Upper lobe of left lung (tissue), 6 donors: ENCODE measurements at regions not wholly inside any gene's neighbourhood (a gene's known extent, or its start where the extent isn't known, plus 50 kb on each side); places are given as distances from the start of the nearest gene placed in this dataset.

Source experiments
- ATAC-seq, 2 donors: fragments of 200-7000 bp; cut with Tn5 transposase; one replicate each; pipeline ENCODE4 v1.9.1; 2022; ENCODE audit warnings: mild to moderate bottlenecking in 2 of 2, moderate library complexity in 2 of 2; ENCODE audit not compliant: low FRiP score in 2 of 2
- DNase-seq, 2 donors: peaks; one replicate each; pipeline ENCODE4 v3.0.0-alpha.2; 2019 to 2020
- H3K27ac ChIP-seq, 4 donors: fragments of 200-600 bp; sonication (generic); one replicate each; pipeline ENCODE4 v1.5.1; 2016 to 2019
- H3K27me3 ChIP-seq, 4 donors: fragments of 200-600 bp; sonication (generic); one replicate each; pipeline ENCODE4 v1.5.1; 2017 to 2019
- H3K36me3 ChIP-seq, 4 donors: fragments of 200-600 bp; sonication (generic); one replicate each; pipeline ENCODE4 v1.5.1; 2016 to 2019
- H3K4me1 ChIP-seq, 4 donors: fragments of 200-600 bp; sonication (generic); one replicate each; pipeline ENCODE4 v1.5.1; 2018 to 2019
- H3K4me3 ChIP-seq, 4 donors: fragments of 200-600 bp; sonication (generic); one replicate each; pipeline ENCODE4 v1.5.1; 2017 to 2019; ENCODE audit warnings: mild to moderate bottlenecking in 2 of 4, moderate library complexity in 1 of 4
- H3K9me3 ChIP-seq, 4 donors: fragments of 200-600 bp; sonication (generic); one replicate each; pipeline ENCODE4 v1.5.1; 2018 to 2019
- CTCF ChIP-seq, 6 experiments: fragments of 450-650 bp in 4 of 6; fragments of 200-600 bp in 2 of 6; sonication (generic) in 2 of 6; IDR thresholded peaks; one replicate each; pipeline ENCODE4 v1.5.1; 2016 to 2019; ENCODE audit warnings: antibody characterized with exemption in 6 of 6
- EP300 ChIP-seq, 4 donors: sonication (generic); formaldehyde crosslinking; IDR thresholded peaks; one replicate each; pipeline ENCODE4 v1.5.1; 2017; ENCODE audit warnings: antibody characterized with exemption in 4 of 4, control low read depth in 2 of 4
- POLR2A ChIP-seq, 4 donors: fragments of 450-650 bp; IDR thresholded peaks; one replicate each; pipeline ENCODE4 v1.5.1; 2016 to 2017; ENCODE audit warnings: antibody characterized with exemption in 4 of 4, mild to moderate bottlenecking in 2 of 4
- POLR2AphosphoS5 ChIP-seq, 2 donors: sonication (generic); formaldehyde crosslinking; IDR thresholded peaks; one replicate each; pipeline ENCODE4 v1.5.1; 2017; ENCODE audit warnings: antibody characterized with exemption in 2 of 2
- WGBS, 2 donors: methylation state at CpG; one replicate each; pipeline ENCODE4 v1.1.5; 2017 to 2018; 5-methylcytosine and 5-hydroxymethylcytosine counted together
- donor health status: DM: no; HTN: no; CAD: no; lungs with moderate emphysema.
- donor health status: DM: no; HTN: yes; CAD: no; lungs with severe emphysema.

DNA sequence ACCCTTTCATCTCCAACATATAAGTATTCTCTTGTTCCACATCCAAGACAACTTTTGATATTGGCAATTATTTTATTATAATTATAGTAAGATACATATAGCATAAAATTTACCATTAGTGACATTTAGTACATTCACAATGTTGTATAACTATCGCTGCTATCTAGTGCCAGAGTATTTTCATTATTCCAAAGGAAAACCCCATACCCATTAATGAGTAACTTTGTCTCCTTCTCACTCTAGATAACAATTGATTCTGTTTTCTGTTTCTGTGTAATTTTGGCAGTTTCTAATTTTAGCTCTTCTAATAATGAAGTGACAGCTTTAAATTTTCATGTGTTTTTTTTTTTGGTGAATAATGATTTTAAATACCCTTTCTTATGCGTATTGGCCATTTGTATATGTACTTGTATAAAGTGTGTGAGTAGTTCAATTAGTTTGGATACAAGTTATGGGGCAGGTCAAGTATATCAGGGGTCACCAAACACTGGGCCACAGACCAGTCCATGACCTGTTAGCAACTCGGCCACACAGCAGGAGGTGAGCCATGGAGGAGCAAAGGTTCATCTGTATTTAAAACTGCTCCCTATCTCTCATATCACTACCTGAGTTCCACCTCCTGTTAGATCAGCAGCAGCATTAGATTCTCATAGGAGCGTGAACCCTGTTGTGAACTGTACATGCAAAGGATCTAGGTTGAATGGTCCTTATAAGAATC lies 97.2 kb upstream of the SYT1 start:
- Histone ChIP-seq H3K36me3 (no peaks in the 10 kb centered on the region), H3K27ac (no peak overlapping the region), H3K4me1 (no peaks in the 10 kb centered on the region), H3K27me3 (no peaks in the 10 kb centered on the region), H3K9me3 (no peaks in the 10 kb centered on the region), H3K4me3 (no peak overlapping the region)
- DNase-seq (no peak), ATAC-seq (no peak)
- TF ChIP-seq POLR2A (IDR thresholded peaks at IDR 0.05) (no peak), POLR2AphosphoS5 (IDR thresholded peaks at IDR 0.05) (no peak), EP300 (IDR thresholded peaks at IDR 0.05) (no peak), CTCF (IDR thresholded peaks at IDR 0.05) (no peak)
- 82 to 90% methylated on average over 4 of the region's 4 CpGs for WGBS, 2 donors

DNA sequence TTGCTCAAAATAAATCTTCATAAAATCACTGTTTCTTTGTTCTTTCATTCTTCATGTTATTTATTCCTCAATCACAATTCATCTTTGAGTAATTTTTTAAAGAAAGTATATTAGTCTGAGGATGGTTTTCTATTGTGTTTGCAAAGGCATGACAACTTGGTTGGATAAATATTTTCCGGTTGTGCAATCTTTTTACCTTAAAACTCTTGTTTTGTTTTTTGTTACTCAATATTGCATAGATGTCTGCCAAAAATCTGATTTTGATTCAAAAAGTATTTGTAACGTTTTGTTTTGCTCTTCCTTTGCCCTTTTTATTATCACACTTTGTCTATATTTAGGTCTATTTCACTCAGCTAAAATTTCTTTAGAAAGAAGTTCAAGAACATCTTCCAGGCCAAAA lies 86.2 kb upstream of the SYT1 start:
- TF ChIP-seq EP300 (IDR thresholded peaks at IDR 0.05) (no peak), POLR2AphosphoS5 (IDR thresholded peaks at IDR 0.05) (no peak), CTCF (IDR thresholded peaks at IDR 0.05) (no peak), POLR2A (IDR thresholded peaks at IDR 0.05) (no peak)
- Histone ChIP-seq H3K9me3 (no peaks in the 10 kb centered on the region), H3K4me3 (no peak overlapping the region), H3K4me1 (no peaks in the 10 kb centered on the region), H3K36me3 (no peaks in the 10 kb centered on the region), H3K27ac (no peak overlapping the region), H3K27me3 (no peaks in the 10 kb centered on the region)
- DNase-seq = no peak
- 58 to 64% methylated on average over 2 of the region's 2 CpGs for WGBS, 2 donors
- ATAC-seq = no peak

DNA sequence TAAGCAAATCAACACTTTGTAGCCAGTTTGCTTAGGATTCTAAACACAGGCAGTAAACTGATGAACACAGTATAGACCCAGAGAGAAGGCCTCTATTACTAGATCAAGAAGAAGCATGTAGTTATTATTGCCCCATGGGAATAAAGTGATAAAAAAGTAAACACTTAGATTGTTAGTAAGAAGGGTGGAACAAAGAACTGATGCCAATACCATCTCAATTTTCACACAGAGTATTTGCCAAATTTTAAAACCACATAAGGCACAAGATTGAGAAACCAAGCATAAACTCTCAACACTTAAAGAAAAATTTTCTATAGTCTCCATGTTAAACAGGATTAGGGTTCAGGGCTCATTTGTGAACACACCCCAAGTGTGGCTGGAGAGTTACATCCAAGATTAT lies 77.0 kb upstream of the SYT1 start:
- no peak overlapping the region for H3K4me3 ChIP-seq
- no peaks in the 10 kb centered on the region for H3K9me3 ChIP-seq
- no peaks in the 10 kb centered on the region for H3K36me3 ChIP-seq
- ATAC-seq (no peak), DNase-seq (no peak)
- TF ChIP-seq EP300 (IDR thresholded peaks at IDR 0.05) (no peak), POLR2A (IDR thresholded peaks at IDR 0.05) (no peak), POLR2AphosphoS5 (IDR thresholded peaks at IDR 0.05) (no peak), CTCF (IDR thresholded peaks at IDR 0.05) (no peak)
- no peaks in the 10 kb centered on the region for H3K4me1 ChIP-seq
- H3K27me3 ChIP-seq = no peaks in the 10 kb centered on the region
- no peak overlapping the region for H3K27ac ChIP-seq

DNA sequence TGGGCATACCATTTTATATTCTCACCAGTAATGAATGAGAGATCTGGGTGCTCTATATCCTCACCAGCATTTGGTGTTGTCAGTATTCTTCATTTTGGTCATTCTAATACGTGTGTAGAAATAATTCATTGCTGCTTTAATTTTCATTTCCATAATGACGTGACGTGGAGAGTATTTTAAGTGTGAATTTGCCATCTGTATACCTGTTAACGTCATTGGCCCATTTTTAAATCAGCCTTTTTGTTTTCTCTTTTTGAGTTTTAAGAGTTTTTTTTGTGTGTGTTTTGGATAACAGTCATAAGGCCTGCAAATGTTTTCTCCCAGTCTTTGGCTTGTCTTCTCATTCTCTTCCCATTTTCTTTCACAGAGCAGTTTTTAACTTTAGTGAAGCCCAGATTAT lies 74.4 kb upstream of the SYT1 start:
- Histone ChIP-seq H3K27ac (no peak overlapping the region), H3K9me3 (no peaks in the 10 kb centered on the region), H3K36me3 (no peaks in the 10 kb centered on the region), H3K27me3 (no peaks in the 10 kb centered on the region), H3K4me1 (no peaks in the 10 kb centered on the region), H3K4me3 (no peak overlapping the region)
- 83 to 87% methylated on average over 4 of the region's 4 CpGs for WGBS, 2 donors
- DNase-seq (no peak), ATAC-seq (no peak)
- no peak for TF ChIP-seq POLR2AphosphoS5 (IDR thresholded peaks at IDR 0.05)
- TF ChIP-seq EP300 (IDR thresholded peaks at IDR 0.05) = no peak
- no peak for TF ChIP-seq POLR2A (IDR thresholded peaks at IDR 0.05)
- TF ChIP-seq CTCF (IDR thresholded peaks at IDR 0.05) = no peak

- Histone ChIP-seq H3K27ac (no peak overlapping the region), H3K4me1 (no peaks in the 10 kb centered on the region), H3K9me3 (peaks cover 0 to 3% (median 1%) of the 10 kb centered on the region in 4 donors), H3K36me3 (no peaks in the 10 kb centered on the region), H3K27me3 (no peaks in the 10 kb centered on the region), H3K4me3 (no peak overlapping the region)
- 80 to 82% methylated on average over 6 of the region's 6 CpGs for WGBS, 2 donors
- no peak for DNase-seq
- ATAC-seq = no peak
- TF ChIP-seq EP300 (IDR thresholded peaks at IDR 0.05) (no peak), CTCF (IDR thresholded peaks at IDR 0.05) (no peak), POLR2A (IDR thresholded peaks at IDR 0.05) (no peak), POLR2AphosphoS5 (IDR thresholded peaks at IDR 0.05) (no peak)
These were observed 72.4 kb upstream of the SYT1 start for GRCh38 chr12:78792052-78792698.
